Activated B cell treated with CpG ODN at 0.5 μM for 24 hours (primary cell): ENCODE measurements at regions not wholly inside any gene's neighbourhood (a gene's known extent, or its start where the extent isn't known, plus 50 kb on each side); places are given as distances from the start of the nearest gene placed in this dataset.

Experiments used
- ATAC-seq: fragments of 200-7000 bp; cut with Tn5 transposase; one replicate; pipeline ENCODE4 v1.10.0; 2021; ENCODE audit warnings: low read depth, mild to moderate bottlenecking, moderate library complexity
- CTCF ChIA-PET: fragments of 350-600 bp; sonication (Branson Sonifier 250); formaldehyde crosslinking; loops from one replicate; lab custom pipeline; 2021; ENCODE audit warnings: antibody characterized with exemption; lab: Charles Lee
- POLR2A ChIA-PET: fragments of 350-600 bp; sonication (Branson Sonifier 250); formaldehyde crosslinking; loops from one replicate; lab custom pipeline; 2021; ENCODE audit warnings: antibody characterized with exemption; lab: Charles Lee
- DNase-seq: peaks from one replicate; pipeline ENCODE4 v3.0.0; 2022
- H3K27ac Mint-ChIP-seq: one replicate; pipeline ENCODE4 v1.8.0; 2020; ENCODE audit warnings: mixed read lengths
- H3K27me3 Mint-ChIP-seq: one replicate; pipeline ENCODE4 v1.8.0; 2021; ENCODE audit warnings: mixed read lengths
- H3K36me3 Mint-ChIP-seq: one replicate; pipeline ENCODE4 v1.8.0; 2021; ENCODE audit warnings: low read depth, mixed read lengths
- H3K4me1 Mint-ChIP-seq: one replicate; pipeline ENCODE4 v1.8.0; 2021; ENCODE audit warnings: mixed read lengths
- H3K4me3 Mint-ChIP-seq: one replicate; pipeline ENCODE4 v1.8.0; 2020; ENCODE audit warnings: mild to moderate bottlenecking, mixed read lengths
- H3K9me3 Mint-ChIP-seq: one replicate; pipeline ENCODE4 v1.8.0; 2020; ENCODE audit warnings: mixed read lengths
- intact Hi-C: fragments of 100-400 bp; cut with micrococcal nuclease; formaldehyde crosslinking; loops from one replicate; pipeline ENCODE4 v1.15.1; 2024
- TF ChIP-seq, protein P1 (sequence below): fragments of 200-600 bp; IDR thresholded peaks from one replicate; pipeline ENCODE4 v1.8.0; 2022; ENCODE audit warnings: antibody characterized with exemption, mild to moderate bottlenecking

GRCh38 chr12:131381716-131382430 lies 329.0 kb upstream of the SFSWAP start:
- Mint-ChIP-seq H3K27me3 (peaks cover 11% of the 10 kb centered on the region), H3K9me3 (no peaks in the 10 kb centered on the region), H3K4me3 (no peak overlapping the region), H3K36me3 (no peaks in the 10 kb centered on the region), H3K27ac (no peak overlapping the region), H3K4me1 (no peaks in the 10 kb centered on the region)
- TF ChIP-seq, protein P1, sequence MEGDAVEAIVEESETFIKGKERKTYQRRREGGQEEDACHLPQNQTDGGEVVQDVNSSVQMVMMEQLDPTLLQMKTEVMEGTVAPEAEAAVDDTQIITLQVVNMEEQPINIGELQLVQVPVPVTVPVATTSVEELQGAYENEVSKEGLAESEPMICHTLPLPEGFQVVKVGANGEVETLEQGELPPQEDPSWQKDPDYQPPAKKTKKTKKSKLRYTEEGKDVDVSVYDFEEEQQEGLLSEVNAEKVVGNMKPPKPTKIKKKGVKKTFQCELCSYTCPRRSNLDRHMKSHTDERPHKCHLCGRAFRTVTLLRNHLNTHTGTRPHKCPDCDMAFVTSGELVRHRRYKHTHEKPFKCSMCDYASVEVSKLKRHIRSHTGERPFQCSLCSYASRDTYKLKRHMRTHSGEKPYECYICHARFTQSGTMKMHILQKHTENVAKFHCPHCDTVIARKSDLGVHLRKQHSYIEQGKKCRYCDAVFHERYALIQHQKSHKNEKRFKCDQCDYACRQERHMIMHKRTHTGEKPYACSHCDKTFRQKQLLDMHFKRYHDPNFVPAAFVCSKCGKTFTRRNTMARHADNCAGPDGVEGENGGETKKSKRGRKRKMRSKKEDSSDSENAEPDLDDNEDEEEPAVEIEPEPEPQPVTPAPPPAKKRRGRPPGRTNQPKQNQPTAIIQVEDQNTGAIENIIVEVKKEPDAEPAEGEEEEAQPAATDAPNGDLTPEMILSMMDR, result no peak
- ATAC-seq, result no peak
- no peak for DNase-seq
- POLR2A ChIA-PET, result no interaction called here
- CTCF ChIA-PET, result no interaction called here
- intact Hi-C loops, result no loop called here

DNA sequence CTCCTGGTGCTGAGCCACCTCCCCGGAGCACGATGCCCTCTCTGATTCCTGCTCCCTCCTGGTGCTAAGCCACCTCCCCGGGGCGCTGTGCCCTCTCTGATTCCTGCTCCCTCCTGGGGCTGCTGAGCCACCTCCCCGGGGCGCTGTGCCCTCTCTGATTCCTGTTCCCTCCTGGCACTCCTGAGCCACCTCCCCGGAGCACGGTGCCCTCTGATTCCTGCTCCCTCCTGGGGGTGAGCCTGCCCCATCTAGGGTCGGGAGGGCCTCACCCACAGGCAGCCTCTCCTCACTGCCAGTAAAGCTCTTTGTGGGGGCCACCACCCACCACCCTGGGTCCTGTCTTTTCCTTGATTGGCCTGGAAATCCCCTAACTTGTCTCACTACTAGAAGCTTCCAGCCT lies 327.6 kb upstream of the SFSWAP start:
- no peaks in the 10 kb centered on the region for H3K9me3 Mint-ChIP-seq
- POLR2A ChIA-PET, result no interaction called here
- TF ChIP-seq, protein P1, result no peak
- no peak overlapping the region for H3K4me3 Mint-ChIP-seq
- CTCF ChIA-PET, result no interaction called here
- H3K4me1 Mint-ChIP-seq, result no peaks in the 10 kb centered on the region
- no peak overlapping the region for H3K27ac Mint-ChIP-seq
- H3K36me3 Mint-ChIP-seq, result no peaks in the 10 kb centered on the region
- intact Hi-C loops, result no loop called here
- ATAC-seq (no peak), DNase-seq (no peak)
- peaks cover 14% of the 10 kb centered on the region for H3K27me3 Mint-ChIP-seq

DNA sequence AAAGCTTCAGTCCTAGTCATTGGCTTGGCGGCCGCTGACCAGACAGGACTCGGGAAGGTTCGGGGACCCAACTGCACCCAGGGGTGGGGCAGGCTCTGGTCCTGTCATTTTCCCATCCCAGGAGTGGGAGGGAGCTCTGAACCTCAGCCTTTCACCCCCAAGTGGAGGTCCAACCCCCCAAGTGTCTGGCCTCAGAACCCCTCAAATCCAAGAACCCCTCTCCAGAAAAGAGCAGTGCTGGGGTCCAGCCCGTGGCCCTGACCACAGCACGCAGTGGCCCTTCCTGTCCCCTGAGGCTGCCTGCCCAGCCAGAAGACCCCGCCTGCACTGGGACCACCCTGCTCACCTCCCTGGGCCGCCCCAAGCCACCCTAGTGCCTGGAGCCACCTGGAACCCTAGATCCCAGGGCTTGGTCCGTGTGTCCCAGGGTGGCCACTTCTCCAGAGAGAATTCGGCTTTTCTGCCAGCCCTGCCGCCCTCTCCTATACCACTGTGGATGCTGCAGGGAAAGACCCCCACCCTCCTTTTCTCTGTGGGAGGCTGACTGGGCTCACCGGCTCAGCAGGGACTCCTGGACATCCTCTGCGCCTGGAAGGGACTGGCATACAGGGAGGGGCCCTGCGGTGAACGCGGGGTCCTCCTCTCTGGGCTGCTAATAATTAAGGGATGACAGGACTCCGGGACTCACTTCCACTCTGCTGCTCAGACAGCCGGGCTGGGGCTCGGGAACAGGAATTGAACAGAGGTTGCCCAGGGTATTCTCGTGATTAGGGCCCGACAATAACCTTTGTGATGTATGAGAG lies 326.9 kb upstream of the SFSWAP start:
- no peak for ATAC-seq
- DNase-seq, result no peak
- no peak overlapping the region for H3K27ac Mint-ChIP-seq
- peaks cover 14% of the 10 kb centered on the region for H3K27me3 Mint-ChIP-seq
- H3K36me3 Mint-ChIP-seq, result no peaks in the 10 kb centered on the region
- H3K4me3 Mint-ChIP-seq, result no peak overlapping the region
- H3K4me1 Mint-ChIP-seq, result no peaks in the 10 kb centered on the region
- intact Hi-C loops, result no loop called here
- TF ChIP-seq, protein P1, result no peak
- ChIA-PET CTCF (no interaction called here), POLR2A (no interaction called here)
- H3K9me3 Mint-ChIP-seq, result no peaks in the 10 kb centered on the region

GRCh38 chr12:131384544-131384855 lies 326.4 kb upstream of the SFSWAP start:
- intact Hi-C loops, result no loop called here
- ChIA-PET POLR2A (no interaction called here), CTCF (no interaction called here)
- DNase-seq, result no peak
- Mint-ChIP-seq H3K27me3 (peaks cover 16% of the 10 kb centered on the region), H3K36me3 (no peaks in the 10 kb centered on the region), H3K4me1 (no peaks in the 10 kb centered on the region), H3K9me3 (no peaks in the 10 kb centered on the region), H3K27ac (no peak overlapping the region), H3K4me3 (no peak overlapping the region)
- no peak for ATAC-seq
- TF ChIP-seq, protein P1, result no peak

- H3K4me1 Mint-ChIP-seq, result no peaks in the 10 kb centered on the region
- H3K4me3 Mint-ChIP-seq, result no peak overlapping the region
- ChIA-PET POLR2A (no interaction called here), CTCF (no interaction called here)
- H3K9me3 Mint-ChIP-seq, result no peaks in the 10 kb centered on the region
- peaks cover 19% of the 10 kb centered on the region for H3K27me3 Mint-ChIP-seq
- TF ChIP-seq, protein P1, result no peak
- ATAC-seq (no peak), DNase-seq (no peak)
- H3K36me3 Mint-ChIP-seq, result no peaks in the 10 kb centered on the region
- H3K27ac Mint-ChIP-seq, result no peak overlapping the region
- intact Hi-C loops, result no loop called here
Observed at GRCh38 chr12:131385313-131386166, 325.4 kb upstream of the SFSWAP start.
